IPS-20b (cell line): ENCODE measurements at regions not wholly inside any gene's neighbourhood (a gene's known extent, or its start where the extent isn't known, plus 50 kb on each side); places are given as distances from the start of the nearest gene placed in this dataset.
"Not testable (repeated sequence)": the region's sequence is repeated elsewhere in the genome, so short reads cannot be mapped to it uniquely, and the experiment has no call there.

Experiments
- H3K27ac ChIP-seq: one replicate; pipeline ENCODE4 v1.5.1; 2013; ENCODE audit warnings: low read length
- H3K27me3 ChIP-seq: 2 replicates; pipeline ENCODE4 v1.6.1; 2013; ENCODE audit warnings: mild to moderate bottlenecking, low read length, inconsistent platforms; ENCODE audit not compliant: insufficient read depth
- H3K36me3 ChIP-seq: 2 replicates; pipeline ENCODE4 v1.6.1; 2013; ENCODE audit warnings: low read depth, mild to moderate bottlenecking, inconsistent platforms, low read length, moderate library complexity; ENCODE audit not compliant: insufficient read depth
- H3K4me1 ChIP-seq: 2 replicates; pipeline ENCODE4 v1.6.1; 2013; ENCODE audit warnings: mild to moderate bottlenecking, control low read depth, inconsistent platforms, low read length, moderate library complexity; ENCODE audit not compliant: insufficient read depth
- H3K4me3 ChIP-seq: 2 replicates; pipeline ENCODE4 v1.5.1; 2013; ENCODE audit warnings: mild to moderate bottlenecking, low read length, inconsistent platforms
- H3K9ac ChIP-seq: 2 replicates; pipeline ENCODE4 v1.6.1; 2013; ENCODE audit warnings: low read depth, mild to moderate bottlenecking, inconsistent platforms, low read length, moderate library complexity
- H3K9me3 ChIP-seq: 2 replicates; pipeline ENCODE4 v1.6.1; 2013; ENCODE audit warnings: mild to moderate bottlenecking, low read depth, low read length, inconsistent platforms; ENCODE audit not compliant: insufficient read depth

DNA sequence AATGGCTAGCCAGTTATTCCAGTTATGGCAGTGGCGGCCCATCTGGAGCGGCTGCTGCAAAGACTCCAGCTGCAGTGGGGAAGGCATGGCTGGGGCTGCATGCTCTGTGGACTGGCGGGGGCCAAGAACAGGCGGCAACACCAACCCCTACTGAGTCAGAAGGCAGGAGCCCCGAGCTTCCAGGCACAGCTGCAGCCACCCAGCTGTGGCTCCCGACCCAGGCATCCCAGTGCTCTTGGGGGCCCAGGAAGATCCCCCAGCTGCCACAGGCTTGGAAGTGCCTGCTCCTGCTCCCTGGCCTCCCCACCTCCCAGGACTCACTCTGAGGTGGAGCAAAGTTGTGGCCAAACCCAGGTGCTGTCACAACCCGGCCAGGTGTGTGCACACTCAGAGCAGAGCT, 317.0 kb upstream of the RRP15 start:
- H3K4me1 ChIP-seq = no peaks in the 10 kb centered on the region

DNA sequence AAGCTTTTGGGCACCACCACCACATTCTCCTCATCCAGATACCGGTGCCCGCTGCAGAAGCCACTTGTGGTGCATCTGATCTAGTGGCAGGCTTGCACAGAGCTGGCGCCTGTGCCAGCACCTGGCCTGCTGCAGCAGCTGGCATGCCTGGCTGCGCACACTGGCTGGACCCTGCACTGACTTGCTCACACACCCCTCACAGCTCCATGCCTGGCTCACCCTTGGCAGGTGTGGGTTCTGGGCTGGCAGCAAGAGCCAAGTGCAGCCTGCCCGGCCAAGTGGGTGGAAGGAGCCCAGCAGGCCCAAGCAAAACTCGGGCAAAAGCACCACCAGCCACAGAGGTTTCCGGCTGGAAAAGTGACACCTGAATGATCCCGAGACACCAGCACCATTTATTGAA, 315.7 kb upstream of the RRP15 start:
- no peaks in the 10 kb centered on the region for H3K27me3 ChIP-seq
- no peaks in the 10 kb centered on the region for H3K4me1 ChIP-seq
- no peak overlapping the region for H3K27ac ChIP-seq
- peaks cover 6% of the 10 kb centered on the region; the same call in 1 of the 2 replicates for H3K9me3 ChIP-seq
- H3K9ac ChIP-seq = no peak overlapping the region
- no peak overlapping the region for H3K4me3 ChIP-seq
- no peaks in the 10 kb centered on the region for H3K36me3 ChIP-seq

More for the DNA sequence above, 317.0 kb upstream of the RRP15 start:
- H3K4me3 ChIP-seq = no peak overlapping the region
- peaks cover 6% of the 10 kb centered on the region; the same call in 1 of the 2 replicates for H3K9me3 ChIP-seq
- no peaks in the 10 kb centered on the region for H3K27me3 ChIP-seq
- no peak overlapping the region for H3K9ac ChIP-seq
- no peak overlapping the region for H3K27ac ChIP-seq
- no peaks in the 10 kb centered on the region for H3K36me3 ChIP-seq

DNA sequence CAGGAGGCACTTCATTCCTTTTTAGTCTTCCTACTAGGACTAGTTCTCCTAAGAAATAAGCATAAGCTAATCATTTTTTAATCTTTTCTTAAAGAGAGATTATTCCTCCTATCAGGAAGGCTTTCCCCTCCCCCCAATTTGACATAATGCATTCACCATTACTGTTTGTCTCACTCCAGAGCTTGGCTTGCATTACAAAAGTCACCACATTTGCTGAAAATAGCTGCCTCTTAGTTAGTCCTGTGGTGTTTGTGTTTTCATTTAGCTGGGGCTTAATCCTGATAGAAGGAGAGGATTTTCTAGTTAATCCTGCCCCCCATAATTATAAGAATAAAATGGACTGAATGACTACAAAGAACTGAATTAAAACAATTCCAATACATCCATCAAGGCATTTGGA, 307.1 kb upstream of the RRP15 start:
- no peak overlapping the region for H3K9ac ChIP-seq

DNA sequence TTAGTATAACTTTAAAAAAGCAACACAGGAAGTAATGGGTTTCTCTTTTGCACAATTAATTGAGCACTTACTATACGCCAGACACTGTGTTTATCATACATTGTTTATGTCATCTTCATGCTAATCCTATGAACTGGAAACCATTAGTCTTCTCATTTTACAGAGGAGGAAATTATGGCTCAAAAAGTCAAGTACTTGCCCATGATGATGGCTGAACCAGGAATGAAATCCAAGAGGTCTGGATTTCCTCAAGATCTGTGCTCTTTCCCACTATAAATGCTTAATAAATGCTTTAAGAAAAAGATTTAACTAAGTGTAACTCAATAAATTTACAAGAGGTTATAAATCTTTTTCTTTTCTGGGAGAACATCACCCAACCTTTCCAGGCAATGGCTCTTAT, 303.7 kb upstream of the RRP15 start:
- Histone ChIP-seq H3K36me3 (no peaks in the 10 kb centered on the region), H3K27ac (no peak overlapping the region), H3K27me3 (no peaks in the 10 kb centered on the region), H3K9me3 (no peaks in the 10 kb centered on the region), H3K4me1 (no peaks in the 10 kb centered on the region; the same call in 1 of the 2 replicates), H3K4me3 (no peak overlapping the region), H3K9ac (no peak overlapping the region)

More for the DNA sequence above, 307.1 kb upstream of the RRP15 start:
- Histone ChIP-seq H3K27ac (no peak overlapping the region), H3K4me3 (no peak overlapping the region), H3K9me3 (no peaks in the 10 kb centered on the region), H3K27me3 (no peaks in the 10 kb centered on the region), H3K4me1 (no peaks in the 10 kb centered on the region; the same call in 1 of the 2 replicates), H3K36me3 (no peaks in the 10 kb centered on the region)

DNA sequence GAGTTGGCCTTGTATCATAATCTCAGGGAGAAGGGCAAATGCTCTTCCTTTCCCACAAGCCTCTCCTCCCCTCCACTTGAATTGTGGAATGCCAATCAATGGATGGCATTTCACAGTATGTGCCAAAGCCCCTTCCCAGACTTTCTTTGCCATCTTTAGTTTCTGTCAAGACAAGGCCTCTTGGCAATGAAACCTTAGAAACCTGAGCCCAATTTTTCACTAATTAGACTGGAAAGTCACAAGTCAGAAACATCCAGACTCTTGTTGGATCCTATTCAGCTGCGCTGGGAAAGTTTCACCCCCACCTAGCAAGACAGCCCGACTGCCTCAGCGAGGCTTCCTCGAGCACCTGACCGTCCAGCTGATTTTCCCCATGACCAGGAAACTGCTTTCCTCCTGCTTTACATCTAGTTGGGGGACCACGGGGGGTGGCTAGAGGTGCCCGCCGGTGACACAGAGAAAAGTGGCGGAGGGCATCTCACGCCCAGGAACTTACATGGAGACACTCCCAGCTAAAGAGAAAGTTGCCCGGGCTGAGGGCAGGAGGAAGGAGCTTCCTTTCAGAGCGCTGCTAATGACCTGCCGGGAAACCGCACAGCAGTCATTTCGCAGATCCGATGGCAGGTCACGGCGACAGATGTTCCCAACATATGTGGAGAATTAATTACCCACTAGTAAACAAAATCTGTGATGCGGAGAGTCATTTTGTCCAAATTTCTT, 302.6 kb upstream of the RRP15 start:
- no peak overlapping the region for H3K27ac ChIP-seq
- H3K9ac ChIP-seq = no peak overlapping the region
- no peaks in the 10 kb centered on the region; the same call in 1 of the 2 replicates for H3K4me1 ChIP-seq
- H3K9me3 ChIP-seq = no peaks in the 10 kb centered on the region
- no peak overlapping the region for H3K4me3 ChIP-seq
- no peaks in the 10 kb centered on the region for H3K27me3 ChIP-seq
- no peaks in the 10 kb centered on the region for H3K36me3 ChIP-seq

DNA sequence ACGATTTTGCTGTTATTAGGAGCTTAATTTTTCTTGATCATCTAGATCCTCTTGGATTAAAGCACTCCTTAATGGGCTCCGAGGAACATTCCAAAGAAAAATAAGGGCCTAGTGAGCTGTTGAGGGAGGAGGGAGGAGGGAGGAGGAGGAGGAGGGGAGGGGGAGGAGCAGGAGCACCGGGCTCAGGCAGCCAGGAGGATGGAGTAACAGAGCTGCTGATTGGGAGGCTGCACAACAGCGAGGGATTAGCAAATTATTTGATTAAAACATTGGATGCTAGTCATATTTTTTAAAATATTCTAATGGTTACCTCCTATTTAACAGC, 302.1 kb upstream of the RRP15 start:
- no peak overlapping the region for H3K9ac ChIP-seq
- no peaks in the 10 kb centered on the region for H3K27me3 ChIP-seq
- H3K4me3 ChIP-seq = no peak overlapping the region
- no peaks in the 10 kb centered on the region; the same call in 1 of the 2 replicates for H3K4me1 ChIP-seq
- H3K36me3 ChIP-seq = no peaks in the 10 kb centered on the region
- H3K27ac ChIP-seq = no peak overlapping the region
- H3K9me3 ChIP-seq = no peaks in the 10 kb centered on the region

DNA sequence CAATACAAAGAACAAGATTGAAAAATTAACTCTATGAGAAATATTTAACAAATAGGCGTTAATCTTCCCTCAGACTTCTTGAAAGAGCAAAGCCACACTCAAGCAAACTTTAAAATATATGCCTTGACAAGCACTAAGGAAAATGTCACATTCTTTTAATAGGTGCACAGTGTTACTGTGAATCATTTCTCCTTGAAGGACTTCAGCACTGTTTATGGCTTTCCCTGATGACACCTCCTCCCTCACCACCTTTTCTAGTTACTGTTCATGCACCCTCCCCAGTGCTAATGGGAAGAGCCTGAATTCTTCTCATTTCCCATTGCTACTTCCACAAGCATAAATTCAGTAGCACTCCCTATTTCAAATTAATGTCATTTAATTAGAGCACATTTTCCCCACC, 299.5 kb upstream of the RRP15 start:
- no peaks in the 10 kb centered on the region for H3K9me3 ChIP-seq
- H3K36me3 ChIP-seq = no peaks in the 10 kb centered on the region
- no peaks in the 10 kb centered on the region for H3K4me1 ChIP-seq
- H3K27me3 ChIP-seq = no peaks in the 10 kb centered on the region
- H3K4me3 ChIP-seq = no peak overlapping the region
- no peak overlapping the region for H3K27ac ChIP-seq
- no peak overlapping the region for H3K9ac ChIP-seq

DNA sequence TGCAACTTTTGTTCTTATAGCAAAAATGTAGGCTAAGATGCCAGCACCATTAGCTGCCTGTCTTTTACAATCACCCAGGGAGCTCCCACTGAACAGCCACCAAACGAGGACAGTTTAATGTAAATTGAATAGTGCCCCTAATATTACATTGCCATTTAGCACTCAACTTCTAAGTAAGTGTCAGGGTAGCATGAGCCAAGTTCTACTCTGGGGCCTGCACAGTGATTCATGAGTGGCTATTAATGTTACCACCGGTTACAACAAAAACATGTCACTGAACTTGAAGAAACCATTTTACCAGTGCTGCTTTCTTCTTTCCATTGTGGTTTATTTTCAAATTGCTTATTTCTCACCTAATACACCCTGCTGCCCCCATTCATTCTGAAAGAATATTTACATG, 295.6 kb upstream of the RRP15 start:
- Histone ChIP-seq H3K9ac (no peak overlapping the region), H3K36me3 (no peaks in the 10 kb centered on the region), H3K27me3 (no peaks in the 10 kb centered on the region), H3K27ac (no peak overlapping the region), H3K9me3 (no peaks in the 10 kb centered on the region), H3K4me1 (no peaks in the 10 kb centered on the region), H3K4me3 (no peak overlapping the region)

DNA sequence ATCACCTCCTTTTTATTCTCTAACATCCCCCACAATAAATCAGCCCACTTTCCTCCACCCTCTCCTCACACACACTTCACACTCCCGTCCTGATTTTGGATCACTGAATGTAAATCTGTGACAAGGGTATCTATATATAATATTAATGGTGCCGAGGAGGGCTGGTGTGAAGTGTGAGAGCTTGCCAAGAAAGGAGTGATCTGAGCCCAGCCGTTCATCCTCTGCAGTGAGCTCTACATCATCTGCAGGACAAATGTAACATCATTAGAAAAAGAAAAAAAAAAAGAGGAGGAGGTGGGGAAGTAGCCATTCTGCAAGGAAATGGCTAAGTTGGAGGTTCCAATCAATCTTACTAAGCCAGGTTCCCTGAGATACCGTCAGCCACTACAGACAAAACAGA, 291.7 kb upstream of the RRP15 start:
- H3K4me1 ChIP-seq = no peaks in the 10 kb centered on the region
- no peak overlapping the region for H3K27ac ChIP-seq
- H3K4me3 ChIP-seq = no peak overlapping the region
- H3K9ac ChIP-seq = no peak overlapping the region
- H3K27me3 ChIP-seq = no peaks in the 10 kb centered on the region
- no peaks in the 10 kb centered on the region for H3K9me3 ChIP-seq
- H3K36me3 ChIP-seq = no peaks in the 10 kb centered on the region

DNA sequence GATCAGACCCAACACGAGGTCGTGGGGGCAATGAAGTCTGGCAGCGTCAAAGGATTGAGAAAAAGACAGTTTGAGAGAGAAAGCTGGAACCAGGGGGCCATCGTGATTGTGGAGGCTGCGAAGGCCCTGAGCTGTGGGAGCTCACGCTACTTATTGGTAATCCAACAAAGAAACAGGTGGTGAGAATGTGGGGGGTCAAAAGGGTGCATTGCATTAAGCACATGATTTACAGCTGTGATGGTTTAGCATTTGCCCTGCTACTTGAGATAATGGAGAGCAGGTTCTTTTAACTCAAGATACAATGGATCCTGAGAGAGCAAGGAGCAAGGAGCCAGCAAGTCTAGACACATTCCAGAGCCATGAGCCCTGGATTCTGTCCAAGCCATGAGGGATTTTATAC, 276.8 kb upstream of the RRP15 start:
- not testable (repeated sequence) for H3K36me3 ChIP-seq, H3K9ac ChIP-seq, H3K9me3 ChIP-seq, H3K27ac ChIP-seq, H3K4me1 ChIP-seq, H3K4me3 ChIP-seq, H3K27me3 ChIP-seq

DNA sequence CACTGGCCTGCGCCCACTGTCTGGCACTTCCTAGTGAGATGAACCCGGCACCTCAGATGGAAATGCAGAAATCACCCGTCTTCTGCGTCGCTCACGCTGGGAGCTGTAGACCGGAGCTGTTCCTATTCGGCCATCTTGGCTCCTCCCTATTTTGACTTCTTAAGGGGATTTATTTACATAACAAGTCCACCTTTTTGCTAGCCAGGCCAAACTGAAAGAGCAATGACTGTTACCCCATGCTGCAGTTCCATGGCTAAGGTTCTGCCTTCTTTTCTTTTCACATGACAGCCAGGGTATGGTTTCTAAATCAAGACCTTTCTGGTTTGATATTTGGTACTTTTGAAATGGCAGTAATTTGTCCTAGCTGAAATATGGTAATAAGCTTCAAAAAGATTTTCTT, 270.0 kb upstream of the RRP15 start:
- not testable (repeated sequence) for H3K4me1 ChIP-seq, H3K4me3 ChIP-seq, H3K9ac ChIP-seq, H3K27ac ChIP-seq, H3K9me3 ChIP-seq, H3K27me3 ChIP-seq, H3K36me3 ChIP-seq

DNA sequence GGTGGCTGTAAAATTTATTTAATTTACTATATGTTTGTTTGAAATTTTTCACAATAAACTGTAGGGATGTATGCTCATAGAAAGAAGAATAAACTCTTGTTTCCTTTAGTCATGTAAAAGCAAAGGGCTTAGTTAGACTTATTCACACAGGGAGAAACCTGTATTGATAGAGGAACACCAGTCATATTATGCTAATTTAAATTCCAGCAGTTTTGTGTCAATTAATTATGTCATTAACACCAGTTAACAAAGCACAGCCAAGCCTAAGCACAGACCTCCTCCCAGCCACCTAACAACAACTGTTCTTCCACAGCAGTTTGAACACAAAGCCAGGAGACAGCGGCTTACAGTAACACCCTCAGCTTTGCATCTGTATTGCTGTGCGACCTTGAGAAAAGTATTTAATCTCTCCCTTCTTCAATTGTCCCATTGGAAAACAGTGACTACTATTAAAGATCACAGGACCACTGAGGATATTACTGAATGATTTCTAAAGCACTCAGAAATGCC, 260.8 kb upstream of the RRP15 start:
- H3K4me3 ChIP-seq = no peak overlapping the region
- H3K4me1 ChIP-seq = peaks cover 9% of the 10 kb centered on the region; the same call in 1 of the 2 replicates
- H3K9ac ChIP-seq = no peak overlapping the region; the same call in 1 of the 2 replicates
- no peak overlapping the region for H3K27ac ChIP-seq
- no peaks in the 10 kb centered on the region for H3K36me3 ChIP-seq
- peaks cover 18% of the 10 kb centered on the region; the same call in 1 of the 2 replicates for H3K9me3 ChIP-seq
- H3K27me3 ChIP-seq = no peaks in the 10 kb centered on the region; the same call in 1 of the 2 replicates
